ENCODE measurements at regions not wholly inside any gene's neighbourhood (a gene's known extent, or its start where the extent isn't known, plus 50 kb on each side); places are given as distances from the start of the nearest gene placed in this dataset.

- DNase-seq (ENCODE audit: extremely low spot score): no peak
- intact Hi-C loops (cut with DNase I): no loop called here
- TF ChIP-seq CTCF (IDR thresholded peaks at IDR 0.05): no peak
- no peak for TF ChIP-seq EP300 (IDR thresholded peaks at IDR 0.05)
- TF ChIP-seq POLR2AphosphoS5 (IDR thresholded peaks at IDR 0.05): no peak
- TF ChIP-seq POLR2A (IDR thresholded peaks at IDR 0.05; ENCODE audit: low read depth): no peak
- H3K9me3 ChIP-seq: no peaks in the 10 kb centered on the region
- H3K36me3 ChIP-seq: no peaks in the 10 kb centered on the region
- no peak overlapping the region for H3K27ac ChIP-seq (replicated peaks in 1 of 4)
- 94% methylated on average over 1 of the region's 1 CpG for WGBS
- H3K4me1 ChIP-seq: no peaks in the 10 kb centered on the region
- H3K27me3 ChIP-seq: no peaks in the 10 kb centered on the region
- no peak overlapping the region for H3K4me3 ChIP-seq
These were observed 1957.4 kb upstream of the TENM3 start for GRCh38 chr4:180285796-180286195.

- H3K27me3 ChIP-seq: no peaks in the 10 kb centered on the region
- intact Hi-C loops (cut with DNase I): no loop called here
- H3K36me3 ChIP-seq: no peaks in the 10 kb centered on the region
- no peaks in the 10 kb centered on the region for H3K4me1 ChIP-seq
- TF ChIP-seq POLR2AphosphoS5 (IDR thresholded peaks at IDR 0.05) (no peak), POLR2A (IDR thresholded peaks at IDR 0.05; ENCODE audit: low read depth) (no peak), CTCF (IDR thresholded peaks at IDR 0.05) (no peak), EP300 (IDR thresholded peaks at IDR 0.05) (no peak)
- no peak overlapping the region for H3K4me3 ChIP-seq
- WGBS: 33% methylated on average over 1 of the region's 1 CpG
- H3K27ac ChIP-seq (replicated peaks in 1 of 4): no peak overlapping the region
- no peaks in the 10 kb centered on the region for H3K9me3 ChIP-seq
- no peak for DNase-seq (ENCODE audit: extremely low spot score)
These were observed 1950.9 kb upstream of the TENM3 start for GRCh38 chr4:180292339-180292738.

GRCh38 chr4:180296036-180296599 is 1947.1 kb upstream of the TENM3 start:
- Histone ChIP-seq H3K27ac (replicated peaks in 1 of 4) (no peak overlapping the region), H3K27me3 (no peaks in the 10 kb centered on the region), H3K4me3 (no peak overlapping the region), H3K9me3 (no peaks in the 10 kb centered on the region), H3K4me1 (no peaks in the 10 kb centered on the region), H3K36me3 (no peaks in the 10 kb centered on the region)
- no peak for TF ChIP-seq POLR2AphosphoS5 (IDR thresholded peaks at IDR 0.05)
- DNase-seq (ENCODE audit: extremely low spot score): no peak
- intact Hi-C loops (cut with DNase I): no loop called here
- 39% methylated on average over 4 of the region's 4 CpGs for WGBS

GRCh38 chr4:180304321-180304720 is 1938.9 kb upstream of the TENM3 start:
- H3K36me3 ChIP-seq: no peaks in the 10 kb centered on the region
- no peak overlapping the region for H3K27ac ChIP-seq (replicated peaks in 1 of 4)
- intact Hi-C loops (cut with DNase I): no loop called here
- TF ChIP-seq EP300 (IDR thresholded peaks at IDR 0.05) (no peak), POLR2A (IDR thresholded peaks at IDR 0.05; ENCODE audit: low read depth) (no peak), CTCF (IDR thresholded peaks at IDR 0.05) (no peak), POLR2AphosphoS5 (IDR thresholded peaks at IDR 0.05) (no peak)
- 81% methylated on average over 4 of the region's 4 CpGs for WGBS
- H3K4me1 ChIP-seq: no peaks in the 10 kb centered on the region
- H3K9me3 ChIP-seq: no peaks in the 10 kb centered on the region
- no peaks in the 10 kb centered on the region for H3K27me3 ChIP-seq
- DNase-seq (ENCODE audit: extremely low spot score): no peak
- no peak overlapping the region for H3K4me3 ChIP-seq

GRCh38 chr4:180310616-180311015 is 1932.6 kb upstream of the TENM3 start:
- H3K4me3 ChIP-seq: no peak overlapping the region
- 93% methylated on average over 3 of the region's 3 CpGs for WGBS
- no peak for DNase-seq (ENCODE audit: extremely low spot score)
- no peak overlapping the region for H3K27ac ChIP-seq (replicated peaks in 1 of 4)
- TF ChIP-seq POLR2AphosphoS5 (IDR thresholded peaks at IDR 0.05) (no peak), EP300 (IDR thresholded peaks at IDR 0.05) (no peak), POLR2A (IDR thresholded peaks at IDR 0.05; ENCODE audit: low read depth) (no peak), CTCF (IDR thresholded peaks at IDR 0.05) (no peak)
- no peaks in the 10 kb centered on the region for H3K9me3 ChIP-seq
- no peaks in the 10 kb centered on the region for H3K4me1 ChIP-seq
- H3K27me3 ChIP-seq: no peaks in the 10 kb centered on the region
- intact Hi-C loops (cut with DNase I): no loop called here
- H3K36me3 ChIP-seq: no peaks in the 10 kb centered on the region

Data from esophagus muscularis mucosa (tissue), 4 donors.